Caco-2 (cell line): ENCODE measurements at regions not wholly inside any gene's neighbourhood (a gene's known extent, or its start where the extent isn't known, plus 50 kb on each side); places are given as distances from the start of the nearest gene placed in this dataset.

ENCODE experiments used
- BruUV-seq: library from RNA; stranded (reverse); fragments of 400-500 nt; replicated peaks from 2 replicates; lab custom pipeline; 2021; lab: Mats Ljungman, UMichigan
- CTCF ChIA-PET: fragments of 300-600 bp; sonication (Branson Sonifier 250); formaldehyde crosslinking; loops from one replicate; lab custom pipeline; 2022; ENCODE audit warnings: antibody characterized with exemption; lab: Charles Lee
- POLR2A ChIA-PET: fragments of 300-600 bp; sonication (Branson Sonifier 250); formaldehyde crosslinking; loops from one replicate; lab custom pipeline; 2022; ENCODE audit warnings: antibody characterized with exemption; lab: Charles Lee
- DNase-seq, 2 experiments: peaks; one replicate each; pipeline versions ENCODE4 v3.0.0 to v3.0.0-alpha.2; 2020 to 2022
- H3K27me3 ChIP-seq: replicated peaks from 2 replicates; pipeline ENCODE4 v1.6.0; 2011; ENCODE audit warnings: low read length; ENCODE audit not compliant: control insufficient read depth, insufficient read depth
- H3K36me3 ChIP-seq: 2 replicates; pipeline ENCODE4 v1.5.1; 2011; ENCODE audit warnings: low read length; ENCODE audit not compliant: control insufficient read depth, insufficient read depth
- H3K4me1 ChIP-seq: fragments of 250-450 bp; sonication (Bioruptor Pico); 2 replicates; pipeline ENCODE4 v1.5.1; 2020; ENCODE audit warnings: mild to moderate bottlenecking
- H3K4me3 ChIP-seq: 2 replicates; pipeline ENCODE4 v1.5.1; 2011; ENCODE audit warnings: low read depth, mild to moderate bottlenecking, control low read depth, low read length
- H3K9me3 ChIP-seq: fragments of 250-450 bp; sonication (Bioruptor Pico); 2 replicates; pipeline ENCODE4 v1.5.1; 2020; ENCODE audit warnings: mild to moderate bottlenecking, moderate library complexity
- H3K27ac Mint-ChIP-seq: one replicate; pipeline ENCODE4 v1.8.0; 2022; ENCODE audit warnings: mixed read lengths; ENCODE audit not compliant: unreplicated experiment
- H3K27me3 Mint-ChIP-seq: one replicate; pipeline ENCODE4 v1.8.0; 2022; ENCODE audit warnings: mixed read lengths; ENCODE audit not compliant: insufficient read depth, unreplicated experiment
- H3K36me3 Mint-ChIP-seq: one replicate; pipeline ENCODE4 v1.8.0; 2022; ENCODE audit warnings: mild to moderate bottlenecking, mixed read lengths; ENCODE audit not compliant: insufficient read depth, unreplicated experiment
- H3K4me1 Mint-ChIP-seq: one replicate; pipeline ENCODE4 v1.8.0; 2022; ENCODE audit warnings: low read depth, mixed read lengths; ENCODE audit not compliant: unreplicated experiment
- H3K4me3 Mint-ChIP-seq: one replicate; pipeline ENCODE4 v1.8.0; 2022; ENCODE audit warnings: mild to moderate bottlenecking, moderate library complexity, mixed read lengths; ENCODE audit not compliant: unreplicated experiment
- H3K9me3 Mint-ChIP-seq: one replicate; pipeline ENCODE4 v1.8.0; 2022; ENCODE audit warnings: mixed read lengths; ENCODE audit not compliant: unreplicated experiment
- CTCF ChIP-seq, 2 experiments: fragments of 200-600 bp in 1 of 2; IDR thresholded peaks; 1 replicate in 1 of 2; 2 replicates in 1 of 2; pipeline versions ENCODE4 v1.5.1 to v1.8.0; 2011 to 2022; ENCODE audit warnings: antibody characterized with exemption in 1 of 2, control low read depth in 1 of 2, inconsistent platforms in 1 of 2, low read depth in 1 of 2, low read length in 1 of 2, mild to moderate bottlenecking in 1 of 2, moderate library complexity in 1 of 2; ENCODE audit not compliant: insufficient read depth in 1 of 2, severe bottlenecking in 1 of 2, unreplicated experiment in 1 of 2
- intact Hi-C: fragments of 100-400 bp; cut with micrococcal nuclease; formaldehyde crosslinking; loops from one replicate; pipeline ENCODE4 v1.10.0; 2022; ENCODE audit not compliant: unreplicated experiment

- no peak for DNase-seq
- Mint-ChIP-seq H3K4me3 (no peak overlapping the region), H3K9me3 (no peaks in the 10 kb centered on the region), H3K4me1 (no peaks in the 10 kb centered on the region), H3K27ac (no peak overlapping the region), H3K36me3 (no peaks in the 10 kb centered on the region), H3K27me3 (peaks cover 6% of the 10 kb centered on the region)
- POLR2A ChIA-PET, result no interaction called here
- Histone ChIP-seq H3K4me3 (no peak overlapping the region), H3K36me3 (no peaks in the 10 kb centered on the region), H3K27me3 (no peaks in the 10 kb centered on the region), H3K4me1 (no peaks in the 10 kb centered on the region), H3K9me3 (no peaks in the 10 kb centered on the region)
- BruUV-seq, result no TSS peak
- CTCF ChIA-PET, result no interaction called here
- no peak for TF ChIP-seq CTCF (IDR thresholded peaks at IDR 0.05; ENCODE audit: insufficient read depth in 1 of 2, low read depth in 1 of 2, low read length in 1 of 2, severe bottlenecking in 1 of 2, unreplicated experiment in 1 of 2)
- intact Hi-C loops, result no loop called here
These were observed 96.4 kb downstream of the CMPK2 start for GRCh38 chr2:6769346-6769745.

GRCh38 chr2:6770006-6770405 lies 95.7 kb downstream of the CMPK2 start:
- H3K4me1 ChIP-seq, result no peaks in the 10 kb centered on the region
- no peak for DNase-seq
- H3K27me3 Mint-ChIP-seq, result peaks cover 6% of the 10 kb centered on the region
- H3K4me3 Mint-ChIP-seq, result no peak overlapping the region
- H3K36me3 ChIP-seq, result no peaks in the 10 kb centered on the region
- H3K4me1 Mint-ChIP-seq, result no peaks in the 10 kb centered on the region
- no peak overlapping the region for H3K27ac Mint-ChIP-seq
- CTCF ChIA-PET, result no interaction called here
- POLR2A ChIA-PET, result no interaction called here
- intact Hi-C loops, result loop anchor here (5.0 kb wide), 1 partner anchor 243 kb away; no protein-coding TSS in a partner anchor
- H3K4me3 ChIP-seq, result no peak overlapping the region
- H3K9me3 Mint-ChIP-seq, result no peaks in the 10 kb centered on the region
- TF ChIP-seq CTCF (IDR thresholded peaks at IDR 0.05; ENCODE audit: insufficient read depth in 1 of 2, low read depth in 1 of 2, low read length in 1 of 2, severe bottlenecking in 1 of 2, unreplicated experiment in 1 of 2), result no peak
- no TSS peak for BruUV-seq
- H3K36me3 Mint-ChIP-seq, result no peaks in the 10 kb centered on the region
- H3K27me3 ChIP-seq, result no peaks in the 10 kb centered on the region
- no peaks in the 10 kb centered on the region for H3K9me3 ChIP-seq

- H3K27me3 Mint-ChIP-seq, result peaks cover 6% of the 10 kb centered on the region
- no peaks in the 10 kb centered on the region for H3K9me3 Mint-ChIP-seq
- no peak overlapping the region for H3K27ac Mint-ChIP-seq
- ChIA-PET POLR2A (no interaction called here), CTCF (interaction anchor here (0.6 kb wide), 1 partner anchor 585 kb away, joined by 3 read pairs; no protein-coding TSS in a partner anchor)
- H3K36me3 Mint-ChIP-seq, result no peaks in the 10 kb centered on the region
- TF ChIP-seq CTCF (IDR thresholded peaks at IDR 0.05; ENCODE audit: insufficient read depth in 1 of 2, low read depth in 1 of 2, low read length in 1 of 2, severe bottlenecking in 1 of 2, unreplicated experiment in 1 of 2), result no peak
- Histone ChIP-seq H3K4me3 (no peak overlapping the region), H3K9me3 (no peaks in the 10 kb centered on the region), H3K36me3 (no peaks in the 10 kb centered on the region), H3K4me1 (no peaks in the 10 kb centered on the region), H3K27me3 (no peaks in the 10 kb centered on the region)
- H3K4me3 Mint-ChIP-seq, result no peak overlapping the region
- intact Hi-C loops, result loop anchor here (5.0 kb wide), 1 partner anchor 245 kb away; no protein-coding TSS in a partner anchor
- no peak for DNase-seq
- H3K4me1 Mint-ChIP-seq, result no peaks in the 10 kb centered on the region
- BruUV-seq, result no TSS peak
These were observed 93.8 kb downstream of the CMPK2 start for GRCh38 chr2:6771634-6772611.
